DND-41 (cell line): ENCODE measurements at regions not wholly inside any gene's neighbourhood (a gene's known extent, or its start where the extent isn't known, plus 50 kb on each side); places are given as distances from the start of the nearest gene placed in this dataset.
"Not testable (repeated sequence)": the region's sequence is repeated elsewhere in the genome, so short reads cannot be mapped to it uniquely, and the experiment has no call there.

Experiments
- EZH2 ChIP-seq: IDR thresholded peaks from 3 replicates; pipeline ENCODE4 v1.6.1; 2012; ENCODE audit warnings: borderline replicate concordance, low read depth, mild to moderate bottlenecking, moderate library complexity, low read length, inconsistent platforms; ENCODE audit not compliant: severe bottlenecking
- TF ChIP-seq, protein P1 (sequence below): IDR thresholded peaks from 2 replicates; pipeline ENCODE4 v1.5.1; 2012; ENCODE audit warnings: borderline replicate concordance, low read length, moderate library complexity, mild to moderate bottlenecking; ENCODE audit not compliant: poor library complexity, severe bottlenecking; ENCODE audit errors: extremely low read depth

DNA sequence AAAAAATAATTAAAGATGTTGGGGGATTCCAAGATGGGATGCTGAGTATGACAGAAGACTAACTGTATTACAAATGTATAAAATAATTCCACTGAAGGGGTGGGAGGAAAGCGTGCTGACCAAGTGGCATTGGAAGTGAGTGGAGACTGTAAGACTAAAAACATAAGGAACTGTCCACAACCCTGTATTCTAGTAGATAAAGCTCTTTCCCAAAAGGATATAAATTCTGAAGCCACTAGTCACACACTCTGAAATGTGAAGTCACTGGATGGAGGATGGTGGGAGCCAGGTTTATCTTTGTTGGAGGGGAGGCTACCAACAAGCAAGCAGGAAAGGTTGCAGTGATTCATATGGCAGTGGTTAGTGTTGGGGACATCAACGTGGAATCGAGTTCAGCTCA is 182.8 kb upstream of the PLGLB2 start:
- TF ChIP-seq, protein P1, sequence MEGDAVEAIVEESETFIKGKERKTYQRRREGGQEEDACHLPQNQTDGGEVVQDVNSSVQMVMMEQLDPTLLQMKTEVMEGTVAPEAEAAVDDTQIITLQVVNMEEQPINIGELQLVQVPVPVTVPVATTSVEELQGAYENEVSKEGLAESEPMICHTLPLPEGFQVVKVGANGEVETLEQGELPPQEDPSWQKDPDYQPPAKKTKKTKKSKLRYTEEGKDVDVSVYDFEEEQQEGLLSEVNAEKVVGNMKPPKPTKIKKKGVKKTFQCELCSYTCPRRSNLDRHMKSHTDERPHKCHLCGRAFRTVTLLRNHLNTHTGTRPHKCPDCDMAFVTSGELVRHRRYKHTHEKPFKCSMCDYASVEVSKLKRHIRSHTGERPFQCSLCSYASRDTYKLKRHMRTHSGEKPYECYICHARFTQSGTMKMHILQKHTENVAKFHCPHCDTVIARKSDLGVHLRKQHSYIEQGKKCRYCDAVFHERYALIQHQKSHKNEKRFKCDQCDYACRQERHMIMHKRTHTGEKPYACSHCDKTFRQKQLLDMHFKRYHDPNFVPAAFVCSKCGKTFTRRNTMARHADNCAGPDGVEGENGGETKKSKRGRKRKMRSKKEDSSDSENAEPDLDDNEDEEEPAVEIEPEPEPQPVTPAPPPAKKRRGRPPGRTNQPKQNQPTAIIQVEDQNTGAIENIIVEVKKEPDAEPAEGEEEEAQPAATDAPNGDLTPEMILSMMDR = not testable (repeated sequence)
- not testable (repeated sequence) for TF ChIP-seq EZH2
